ENCODE measurements at regions not wholly inside any gene's neighbourhood (a gene's known extent, or its start where the extent isn't known, plus 50 kb on each side); places are given as distances from the start of the nearest gene placed in this dataset.

GRCh38 chr11:113634940-113635575 lies 71.0 kb downstream of the TMPRSS5 start:
- no peak for TF ChIP-seq EZH2 (IDR thresholded peaks at IDR 0.05; ENCODE audit: low read length)
- TF ChIP-seq CTCF (optimal IDR thresholded peaks at IDR 0.05 in 1 of 3, IDR thresholded peaks at IDR 0.05 in 1 of 3, conservative IDR thresholded peaks at IDR 0.05 in 1 of 3; ENCODE audit: extremely low read depth in 1 of 3, insufficient read depth in 2 of 3, low read length in 3 of 3): no peak

GRCh38 chr11:113632981-113633380 lies 73.1 kb downstream of the TMPRSS5 start:
- Histone ChIP-seq H3K27me3 (ENCODE audit: control insufficient read depth, extremely low read depth, insufficient read depth, low read length) (peaks cover 19% of the 10 kb centered on the region), H3K27ac (ENCODE audit: control insufficient read depth, insufficient read depth, low read length) (no peak overlapping the region), H4K20me1 (ENCODE audit: control insufficient read depth, extremely low read depth, insufficient read depth, low read length) (no peaks in the 10 kb centered on the region), H2AFZ (ENCODE audit: control insufficient read depth, low read length) (no peak overlapping the region), H3K4me3 (ENCODE audit: control insufficient read depth in 2 of 3, extremely low read depth in 1 of 3, insufficient read depth in 2 of 3, low read depth in 1 of 3, low read length in 3 of 3) (no peak overlapping the region), H3K9me3 (ENCODE audit: control insufficient read depth, low read depth, low read length) (no peaks in the 10 kb centered on the region), H3K36me3 (ENCODE audit: control insufficient read depth in 2 of 2, extremely low read depth in 1 of 2, insufficient read depth in 2 of 2, low read length in 2 of 2) (no peaks in the 10 kb centered on the region), H3K9ac (ENCODE audit: control insufficient read depth, extremely low read depth, insufficient read depth, low read length) (no peak overlapping the region), H3K9me1 (ENCODE audit: control insufficient read depth, extremely low read depth, insufficient read depth, low read length) (no peaks in the 10 kb centered on the region), H3K4me2 (ENCODE audit: control insufficient read depth, extremely low read depth, insufficient read depth, low read depth, low read length) (no peak overlapping the region), H3K79me2 (ENCODE audit: control insufficient read depth, insufficient read depth, low read length) (no peaks in the 10 kb centered on the region), H3K4me1 (ENCODE audit: control insufficient read depth, extremely low read depth, insufficient read depth, low read length) (no peaks in the 10 kb centered on the region)
- DNase-seq (ENCODE audit: low read depth, low spot score) (no peak), FAIRE-seq (no peak)
- TF ChIP-seq CTCF (optimal IDR thresholded peaks at IDR 0.05 in 1 of 3, IDR thresholded peaks at IDR 0.05 in 1 of 3, conservative IDR thresholded peaks at IDR 0.05 in 1 of 3; ENCODE audit: extremely low read depth in 1 of 3, insufficient read depth in 2 of 3, low read length in 3 of 3): no peak
- no peak for TF ChIP-seq EZH2 (IDR thresholded peaks at IDR 0.05; ENCODE audit: low read length)
- dilution Hi-C loops (cut with MboI; ENCODE audit: extremely low pct_ligation_motif_present, low sequenced_read_pairs): no loop called here

More at GRCh38 chr11:113634940-113635575, 71.0 kb downstream of the TMPRSS5 start:
- Histone ChIP-seq H3K4me1 (ENCODE audit: control insufficient read depth, extremely low read depth, insufficient read depth, low read length) (no peaks in the 10 kb centered on the region), H3K9me1 (ENCODE audit: control insufficient read depth, extremely low read depth, insufficient read depth, low read length) (no peaks in the 10 kb centered on the region), H3K4me2 (ENCODE audit: control insufficient read depth, extremely low read depth, insufficient read depth, low read depth, low read length) (no peak overlapping the region), H3K4me3 (ENCODE audit: control insufficient read depth in 2 of 3, extremely low read depth in 1 of 3, insufficient read depth in 2 of 3, low read depth in 1 of 3, low read length in 3 of 3) (no peak overlapping the region), H4K20me1 (ENCODE audit: control insufficient read depth, extremely low read depth, insufficient read depth, low read length) (no peaks in the 10 kb centered on the region), H3K9ac (ENCODE audit: control insufficient read depth, extremely low read depth, insufficient read depth, low read length) (no peak overlapping the region), H3K9me3 (ENCODE audit: control insufficient read depth, low read depth, low read length) (no peaks in the 10 kb centered on the region), H3K79me2 (ENCODE audit: control insufficient read depth, insufficient read depth, low read length) (no peaks in the 10 kb centered on the region), H3K27me3 (ENCODE audit: control insufficient read depth, extremely low read depth, insufficient read depth, low read length) (peaks cover 4% of the 10 kb centered on the region), H2AFZ (ENCODE audit: control insufficient read depth, low read length) (no peak overlapping the region), H3K36me3 (ENCODE audit: control insufficient read depth in 2 of 2, extremely low read depth in 1 of 2, insufficient read depth in 2 of 2, low read length in 2 of 2) (no peaks in the 10 kb centered on the region), H3K27ac (ENCODE audit: control insufficient read depth, insufficient read depth, low read length) (no peak overlapping the region)
- no peak for DNase-seq (ENCODE audit: low read depth, low spot score)
- dilution Hi-C loops (cut with MboI; ENCODE audit: extremely low pct_ligation_motif_present, low sequenced_read_pairs): no loop called here
- FAIRE-seq: no peak
